ENCODE measurements at regions not wholly inside any gene's neighbourhood (a gene's known extent, or its start where the extent isn't known, plus 50 kb on each side); places are given as distances from the start of the nearest gene placed in this dataset.

DNA sequence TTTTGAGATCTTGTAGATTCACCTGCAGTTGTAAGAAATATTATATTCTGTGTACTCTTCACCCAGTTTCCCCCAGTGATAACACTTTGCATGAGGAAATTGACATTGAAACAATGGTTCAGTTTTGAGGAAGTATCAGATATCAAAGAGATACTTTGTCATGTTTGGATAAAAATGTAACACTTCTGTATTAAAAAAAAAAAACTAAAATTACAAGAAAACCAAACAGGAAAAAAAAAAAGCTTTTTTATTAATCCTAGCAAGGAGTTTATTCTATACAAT, 204.0 kb downstream of the ARL4C start:
- TF ChIP-seq, protein P1, sequence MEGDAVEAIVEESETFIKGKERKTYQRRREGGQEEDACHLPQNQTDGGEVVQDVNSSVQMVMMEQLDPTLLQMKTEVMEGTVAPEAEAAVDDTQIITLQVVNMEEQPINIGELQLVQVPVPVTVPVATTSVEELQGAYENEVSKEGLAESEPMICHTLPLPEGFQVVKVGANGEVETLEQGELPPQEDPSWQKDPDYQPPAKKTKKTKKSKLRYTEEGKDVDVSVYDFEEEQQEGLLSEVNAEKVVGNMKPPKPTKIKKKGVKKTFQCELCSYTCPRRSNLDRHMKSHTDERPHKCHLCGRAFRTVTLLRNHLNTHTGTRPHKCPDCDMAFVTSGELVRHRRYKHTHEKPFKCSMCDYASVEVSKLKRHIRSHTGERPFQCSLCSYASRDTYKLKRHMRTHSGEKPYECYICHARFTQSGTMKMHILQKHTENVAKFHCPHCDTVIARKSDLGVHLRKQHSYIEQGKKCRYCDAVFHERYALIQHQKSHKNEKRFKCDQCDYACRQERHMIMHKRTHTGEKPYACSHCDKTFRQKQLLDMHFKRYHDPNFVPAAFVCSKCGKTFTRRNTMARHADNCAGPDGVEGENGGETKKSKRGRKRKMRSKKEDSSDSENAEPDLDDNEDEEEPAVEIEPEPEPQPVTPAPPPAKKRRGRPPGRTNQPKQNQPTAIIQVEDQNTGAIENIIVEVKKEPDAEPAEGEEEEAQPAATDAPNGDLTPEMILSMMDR (IDR thresholded peaks at IDR 0.05): no peak
- H3K4me3 ChIP-seq: no peak overlapping the region
- H3K27ac ChIP-seq: no peak overlapping the region
- no peak for DNase-seq (ENCODE audit: low spot score)

DNA sequence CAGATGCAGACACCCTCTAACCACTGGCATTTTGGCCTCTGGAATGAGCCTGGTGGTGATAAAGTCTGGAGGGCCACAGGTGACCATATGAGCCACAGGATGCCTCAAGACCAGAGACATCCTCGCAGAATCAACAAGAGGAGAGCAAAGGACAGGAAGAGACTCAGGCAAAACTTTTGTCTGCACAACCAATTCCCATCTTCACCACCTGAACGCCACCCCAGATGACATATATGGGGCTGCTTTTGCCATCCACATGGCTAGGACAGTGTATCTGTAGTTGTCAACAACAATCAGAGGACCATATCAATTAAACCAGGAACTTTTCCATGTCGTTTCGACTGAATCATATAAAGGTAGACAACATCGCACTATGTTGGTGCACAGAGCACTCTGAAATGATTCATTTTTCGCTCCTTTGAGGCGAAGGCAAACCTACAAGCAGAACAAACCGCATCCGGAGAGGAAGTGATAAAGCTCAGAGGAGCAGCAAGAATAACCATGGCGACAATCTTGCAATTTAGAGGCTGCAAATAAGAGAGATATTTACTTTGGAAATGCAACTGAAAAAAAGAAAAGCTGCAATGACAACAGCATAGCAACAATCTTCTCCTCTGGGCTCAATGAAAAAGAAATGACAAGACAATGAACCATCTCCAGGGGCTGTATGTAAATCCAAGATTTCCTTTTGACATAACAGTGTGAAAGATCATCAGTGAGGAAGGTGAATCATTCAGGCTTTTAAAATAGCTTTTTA, 204.5 kb downstream of the ARL4C start:
- no peak for DNase-seq (ENCODE audit: low spot score)

DNA sequence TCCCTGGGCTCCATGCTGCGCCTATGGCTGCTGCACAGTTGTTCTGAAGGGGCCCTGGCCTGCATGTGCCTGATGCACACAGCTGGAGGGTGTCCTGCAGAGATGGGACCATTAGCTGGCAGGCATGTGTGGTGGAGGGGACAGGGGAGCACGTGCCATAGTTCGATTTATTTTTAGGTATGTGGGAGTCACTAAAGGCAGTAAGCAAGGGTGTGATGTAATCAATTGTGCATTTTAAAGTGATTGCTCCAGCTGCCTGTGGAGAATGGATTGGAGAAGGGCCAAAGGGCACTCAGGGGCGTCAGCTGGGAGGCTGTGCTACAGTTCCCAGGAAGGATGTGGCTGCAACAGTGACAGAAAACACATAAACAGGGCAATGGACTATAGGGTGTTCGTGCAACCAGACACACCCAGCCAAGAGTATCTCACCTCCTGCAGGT, 205.1 kb downstream of the ARL4C start:
- DNase-seq (ENCODE audit: low spot score): no peak
- peak overlapping the region in 1 of 2 donors; percentile 11 for H3K27ac ChIP-seq
- TF ChIP-seq, protein P1 (IDR thresholded peaks at IDR 0.05): no peak
- no peak overlapping the region for H3K4me3 ChIP-seq

More for the DNA sequence above, 204.5 kb downstream of the ARL4C start:
- no peak overlapping the region for H3K4me3 ChIP-seq
- TF ChIP-seq, protein P1 (IDR thresholded peaks at IDR 0.05): no peak
- no peak overlapping the region for H3K27ac ChIP-seq

DNA sequence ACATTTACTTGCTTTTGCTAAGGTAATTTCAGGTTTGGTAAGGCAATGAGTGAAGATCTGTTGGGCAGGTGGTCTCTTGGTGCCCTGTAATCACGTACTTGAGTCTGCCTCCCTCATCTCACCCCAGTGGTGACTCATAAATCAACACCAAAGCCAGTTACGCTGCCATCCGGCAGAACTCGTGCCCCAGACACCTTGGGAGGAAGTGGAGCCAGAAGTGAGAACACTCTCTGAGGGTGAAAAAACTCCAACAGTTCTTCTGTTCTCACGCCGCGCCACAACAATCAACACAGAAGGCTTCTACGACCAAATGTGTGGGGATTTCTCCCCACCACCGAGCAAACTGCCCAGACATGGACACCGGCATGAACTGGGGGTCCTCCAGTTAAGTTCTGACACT, 206.2 kb downstream of the ARL4C start:
- Histone ChIP-seq H3K4me3 (no peak overlapping the region), H3K27ac (peak overlapping the region in 1 of 2 donors; percentile 9)
- no peak for DNase-seq (ENCODE audit: low spot score)
- TF ChIP-seq, protein P1 (IDR thresholded peaks at IDR 0.05): no peak

DNA sequence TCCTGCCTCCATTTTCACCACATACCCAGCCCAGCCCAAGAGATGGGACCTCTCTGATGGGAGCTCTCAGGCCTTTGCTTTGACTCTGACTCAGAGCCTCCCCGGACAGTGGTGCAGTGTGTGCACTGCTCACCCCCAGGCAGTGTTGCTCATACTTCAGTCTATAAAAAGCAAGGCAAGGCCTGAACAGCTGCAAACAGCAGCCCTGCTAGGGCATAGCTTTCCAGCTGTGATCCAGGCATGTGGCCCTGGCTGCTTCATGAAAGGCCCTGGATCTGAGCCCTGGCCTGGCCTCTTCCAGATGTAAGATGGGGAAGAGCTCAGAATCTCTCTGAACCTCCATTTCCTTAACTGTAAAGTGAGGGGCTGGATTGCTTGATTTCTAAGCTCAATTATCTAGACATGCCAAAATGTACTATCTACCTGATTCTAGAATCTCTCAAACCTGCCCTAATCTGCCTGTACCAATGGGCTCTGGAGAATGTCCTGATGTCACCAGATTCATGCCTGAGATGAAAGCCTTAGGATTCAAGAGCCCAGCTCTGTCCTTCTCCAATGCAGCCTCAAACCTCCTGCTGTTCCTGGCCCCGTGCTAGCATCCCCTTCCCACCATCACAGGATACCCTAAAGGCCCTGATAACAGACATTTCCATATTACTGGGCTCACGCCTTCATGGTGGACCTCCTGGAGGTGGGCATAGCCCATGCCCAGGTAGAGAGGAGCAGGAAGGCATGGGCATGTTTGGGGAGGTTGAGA, 206.9 kb downstream of the ARL4C start:
- TF ChIP-seq, protein P1 (IDR thresholded peaks at IDR 0.05): no peak
- no peak for DNase-seq (ENCODE audit: low spot score)
- H3K4me3 ChIP-seq: no peak overlapping the region
- H3K27ac ChIP-seq: peak overlapping the region in 1 of 2 donors; percentile 9

DNA sequence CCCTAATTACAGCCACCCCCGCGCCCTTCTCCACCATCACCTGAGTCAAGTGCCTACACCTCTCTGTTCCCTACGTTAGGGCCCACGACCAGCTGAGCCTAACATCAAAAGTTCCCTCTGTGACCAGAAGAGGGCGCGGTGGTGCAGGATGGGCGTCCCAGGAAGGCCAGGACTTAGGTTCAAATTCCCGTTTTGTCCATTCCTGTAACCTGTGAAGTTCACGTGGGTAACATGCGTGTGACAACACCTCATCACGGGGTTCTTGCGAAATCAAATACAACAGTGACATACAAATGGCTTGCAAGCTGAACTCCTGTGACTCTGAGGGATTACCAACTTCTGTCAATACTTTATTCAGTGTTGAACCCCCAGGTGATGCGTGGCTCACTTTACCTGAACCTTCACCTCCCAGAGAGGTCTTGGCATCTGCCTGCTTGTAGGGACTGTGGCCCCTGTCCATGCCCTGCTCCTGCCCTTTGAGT, 207.9 kb downstream of the ARL4C start:
- Histone ChIP-seq H3K4me3 (no peak overlapping the region), H3K27ac (no peak overlapping the region)
- TF ChIP-seq, protein P1 (IDR thresholded peaks at IDR 0.05): no peak
- DNase-seq (ENCODE audit: low spot score): no peak
